HL-60/S4 treated with retinoic acid at 250 ng/mL for 4 days and 3 days (cell line): ENCODE measurements at regions not wholly inside any gene's neighbourhood (a gene's known extent, or its start where the extent isn't known, plus 50 kb on each side); places are given as distances from the start of the nearest gene placed in this dataset.
"Not testable (repeated sequence)": the region's sequence is repeated elsewhere in the genome, so short reads cannot be mapped to it uniquely, and the experiment has no call there.

Experiments
- in situ Hi-C: fragments of 300-500 bp; cut with MboI; formaldehyde crosslinking; loops from 2 replicates; pipeline ENCODE4 v1.7.0; 2022; ENCODE audit warnings: low sequenced_read_pairs

DNA sequence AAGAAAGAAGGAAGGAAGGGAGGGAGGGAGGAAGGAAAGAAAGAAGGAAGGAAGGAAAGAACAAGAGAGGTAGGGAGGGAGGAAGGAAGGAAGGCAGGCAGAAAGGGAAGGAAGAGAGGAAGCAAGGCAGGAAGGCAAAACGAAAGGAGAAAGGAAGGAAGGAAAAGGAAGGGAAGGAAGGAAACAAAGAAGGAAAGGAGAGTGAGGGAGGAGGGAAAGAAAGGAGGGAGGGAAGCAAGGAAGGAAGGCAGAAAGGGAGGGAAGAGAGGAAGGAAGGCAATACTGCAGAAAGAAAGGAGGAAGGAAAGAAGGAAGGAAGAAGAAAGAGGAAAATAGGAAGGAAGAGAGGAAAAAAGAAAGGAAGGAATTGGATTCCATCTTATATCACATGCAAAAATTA lies 1303.1 kb upstream of the TMEM132C start:
- in situ Hi-C loops: no loop called here

DNA sequence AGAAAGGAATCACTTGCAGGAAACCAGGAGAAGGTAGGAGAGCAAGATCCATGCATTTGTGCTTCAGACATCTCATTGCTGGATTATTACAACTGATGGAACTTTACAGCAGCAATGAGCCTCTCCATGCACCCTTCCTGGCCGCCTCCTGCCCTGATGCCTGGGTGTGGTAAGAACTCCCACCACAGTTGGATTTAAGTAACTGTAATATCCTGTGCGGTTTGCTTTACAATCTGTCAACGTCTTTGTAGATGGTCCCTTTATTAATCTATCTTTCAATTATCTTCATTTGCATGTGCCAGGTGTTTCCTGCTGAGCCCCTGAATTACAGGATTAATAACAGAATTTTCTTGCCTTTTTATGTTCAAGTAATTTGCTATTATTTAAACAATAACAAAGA lies 1300.5 kb upstream of the TMEM132C start:
- in situ Hi-C loops: no loop called here

GRCh38 chr12:126967152-126967551 lies 1299.8 kb upstream of the TMEM132C start:
- in situ Hi-C loops: no loop called here

DNA sequence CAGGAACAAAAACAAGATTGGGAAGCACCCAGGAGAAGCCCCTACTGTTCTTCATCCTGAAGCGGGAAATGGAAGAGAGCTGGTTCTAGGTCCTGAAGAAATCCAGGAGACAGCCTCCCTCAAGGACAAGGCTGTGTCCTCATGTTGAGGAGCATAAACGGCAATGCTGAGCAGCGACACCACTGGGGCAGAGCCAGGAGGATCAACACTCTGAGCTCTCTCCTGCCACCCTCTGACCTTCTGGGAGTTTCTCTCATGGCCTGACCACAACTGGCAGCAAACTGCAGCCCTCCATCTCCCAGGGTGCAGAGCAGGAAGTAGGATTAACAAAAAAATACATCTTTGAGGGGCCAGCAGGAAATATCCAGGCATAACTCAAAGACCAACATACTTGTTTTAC lies 1292.2 kb upstream of the TMEM132C start:
- in situ Hi-C loops: no loop called here

DNA sequence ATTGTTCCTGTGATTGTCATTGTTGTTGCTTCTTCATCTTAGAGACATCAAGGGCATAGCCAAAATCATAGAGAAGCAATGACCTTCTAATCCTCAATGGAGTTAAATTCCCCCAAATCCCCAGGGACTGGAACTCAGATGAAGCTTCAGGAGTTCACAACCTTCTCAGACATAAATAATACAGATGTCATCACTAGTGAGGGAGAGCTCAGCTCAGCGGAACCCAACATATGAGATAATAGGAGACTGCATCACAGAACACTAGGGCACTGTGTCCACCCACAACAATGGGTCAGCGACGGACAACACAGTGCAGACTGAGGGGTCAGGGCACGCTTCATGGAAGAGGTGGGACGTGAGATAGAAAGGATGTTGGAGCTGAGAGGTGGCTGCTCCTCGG lies 1290.4 kb upstream of the TMEM132C start:
- in situ Hi-C loops: no loop called here

- in situ Hi-C loops: not testable (repeated sequence)
These were observed 1287.4 kb upstream of the TMEM132C start for GRCh38 chr12:126979564-126979963.

DNA sequence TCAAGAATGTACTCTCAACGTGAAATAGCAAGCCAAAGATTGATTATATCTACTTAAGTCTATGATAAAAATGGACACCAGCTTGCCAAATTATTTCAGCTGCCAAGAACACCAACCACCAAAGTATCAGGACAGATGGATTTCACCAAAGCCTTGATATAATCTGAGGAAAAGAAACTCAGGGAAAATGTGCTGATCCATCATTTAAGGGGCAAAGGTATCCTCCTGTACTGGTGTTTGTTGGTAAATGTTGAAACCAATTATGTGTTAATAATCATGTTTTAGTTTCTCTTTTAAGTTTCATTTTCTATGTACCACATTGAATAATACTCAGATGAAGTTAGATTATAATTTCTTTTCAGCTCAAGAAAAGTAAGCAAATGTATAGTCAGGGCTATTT lies 1284.3 kb upstream of the TMEM132C start:
- in situ Hi-C loops: no loop called here

DNA sequence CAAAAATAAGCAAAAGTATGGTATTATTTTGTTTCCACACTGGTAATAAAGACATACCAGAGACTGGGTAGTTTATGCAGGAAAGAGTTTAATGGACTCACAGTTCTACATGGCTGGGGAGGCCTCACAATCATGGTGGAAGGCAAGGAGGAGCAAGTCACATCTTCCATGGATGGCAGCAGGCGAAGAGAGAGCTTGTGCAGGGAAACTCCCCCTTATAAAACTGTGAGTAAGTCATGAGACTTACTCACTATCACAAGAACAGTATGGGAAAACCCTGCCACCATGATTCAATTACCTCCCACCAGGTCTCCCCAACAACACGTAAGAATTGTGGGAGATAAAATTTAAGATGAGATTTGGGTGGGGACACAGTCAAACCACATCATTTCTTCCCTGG lies 1283.2 kb upstream of the TMEM132C start:
- in situ Hi-C loops: not testable (repeated sequence)

- in situ Hi-C loops: not testable (repeated sequence)
These were observed 1281.3 kb upstream of the TMEM132C start for GRCh38 chr12:126985663-126986062.

GRCh38 chr12:126989532-126989931 lies 1277.4 kb upstream of the TMEM132C start:
- in situ Hi-C loops: no loop called here

DNA sequence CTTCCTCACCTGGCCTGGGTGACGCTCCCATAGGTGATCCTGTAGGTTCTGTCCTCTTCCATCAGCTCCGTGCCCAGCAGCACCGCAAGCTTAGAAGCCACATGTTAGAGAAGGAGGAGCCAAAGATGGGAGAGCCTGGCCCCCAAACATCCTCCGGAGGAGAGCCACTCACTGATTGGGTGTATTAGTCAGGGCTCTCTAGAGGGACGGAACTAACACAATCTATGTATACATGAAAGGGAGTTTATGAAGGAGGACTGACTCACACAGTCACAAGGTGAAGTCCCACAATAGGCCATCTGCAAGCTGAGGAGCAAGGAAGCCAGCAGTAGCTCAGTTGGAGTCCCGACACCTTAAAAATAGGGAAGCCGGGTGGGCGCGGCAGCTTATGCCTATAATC lies 1273.1 kb upstream of the TMEM132C start:
- in situ Hi-C loops: no loop called here

DNA sequence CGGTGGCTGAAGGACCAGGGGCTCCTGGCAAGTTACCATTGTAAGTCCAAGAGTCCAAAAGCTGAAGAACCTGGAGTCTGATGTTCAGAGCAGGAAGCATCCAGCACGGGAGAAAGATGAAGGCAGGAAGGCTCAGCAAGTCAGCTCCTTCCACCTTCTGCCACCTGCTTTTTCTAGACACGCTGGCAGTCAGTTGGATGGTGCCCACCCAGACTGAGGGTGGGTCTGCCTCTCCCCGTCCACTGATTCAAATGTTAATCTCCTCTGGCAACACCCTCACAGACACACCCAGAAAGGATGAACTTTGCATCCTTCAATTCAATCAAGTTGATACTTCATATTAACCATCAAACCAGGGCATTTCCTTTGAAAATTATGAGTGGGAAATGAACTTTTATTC lies 1272.4 kb upstream of the TMEM132C start:
- in situ Hi-C loops: no loop called here

GRCh38 chr12:126998031-126998430 lies 1268.9 kb upstream of the TMEM132C start:
- in situ Hi-C loops: no loop called here

DNA sequence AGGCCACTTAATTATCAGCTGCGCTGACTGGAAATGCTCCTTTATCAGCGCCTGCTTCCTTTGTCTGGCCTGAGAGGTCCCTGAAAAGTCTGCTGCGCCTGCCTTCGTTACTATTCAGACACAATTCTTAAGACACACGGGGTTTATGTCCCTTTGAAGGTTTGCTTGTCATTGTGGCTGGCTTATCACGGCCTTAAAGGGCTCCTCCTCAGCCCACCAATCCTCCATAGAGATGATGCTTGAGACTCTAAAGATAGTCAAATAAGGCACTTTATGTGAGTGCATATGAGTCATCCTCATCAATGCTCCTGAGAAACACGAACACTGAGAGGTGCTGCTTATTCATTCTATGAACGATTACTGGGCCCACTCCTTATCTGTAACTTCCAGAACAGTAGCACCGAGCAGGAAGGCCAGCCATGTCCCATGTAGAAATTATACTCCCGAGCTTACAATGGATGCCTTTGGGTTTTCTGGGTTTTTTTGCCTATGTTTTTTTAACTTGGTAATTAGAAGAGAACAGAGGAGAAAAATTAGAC lies 1268.2 kb upstream of the TMEM132C start:
- in situ Hi-C loops: no loop called here

GRCh38 chr12:126999352-126999751 lies 1267.6 kb upstream of the TMEM132C start:
- in situ Hi-C loops: no loop called here

- in situ Hi-C loops: no loop called here
These were observed 1261.6 kb upstream of the TMEM132C start for GRCh38 chr12:127005406-127005805.

DNA sequence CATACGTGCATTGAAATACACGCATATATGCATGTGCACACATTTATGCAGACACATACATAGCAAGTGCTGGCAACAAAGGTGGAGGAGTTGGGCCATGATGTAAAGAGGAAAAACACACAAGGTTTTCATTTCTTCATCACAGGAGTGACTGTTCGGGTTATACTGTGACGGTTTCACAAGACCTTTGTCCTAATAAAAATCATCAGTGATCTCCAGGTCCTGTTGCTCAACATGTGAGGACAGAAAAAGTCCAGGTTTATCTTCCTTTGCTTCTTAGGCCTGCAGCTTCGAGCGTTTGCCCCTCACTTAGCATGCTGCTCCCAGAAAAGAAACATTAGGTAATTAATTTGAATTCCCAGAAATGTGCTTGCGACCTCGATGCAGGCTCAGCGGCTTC lies 1260.0 kb upstream of the TMEM132C start:
- in situ Hi-C loops: no loop called here

DNA sequence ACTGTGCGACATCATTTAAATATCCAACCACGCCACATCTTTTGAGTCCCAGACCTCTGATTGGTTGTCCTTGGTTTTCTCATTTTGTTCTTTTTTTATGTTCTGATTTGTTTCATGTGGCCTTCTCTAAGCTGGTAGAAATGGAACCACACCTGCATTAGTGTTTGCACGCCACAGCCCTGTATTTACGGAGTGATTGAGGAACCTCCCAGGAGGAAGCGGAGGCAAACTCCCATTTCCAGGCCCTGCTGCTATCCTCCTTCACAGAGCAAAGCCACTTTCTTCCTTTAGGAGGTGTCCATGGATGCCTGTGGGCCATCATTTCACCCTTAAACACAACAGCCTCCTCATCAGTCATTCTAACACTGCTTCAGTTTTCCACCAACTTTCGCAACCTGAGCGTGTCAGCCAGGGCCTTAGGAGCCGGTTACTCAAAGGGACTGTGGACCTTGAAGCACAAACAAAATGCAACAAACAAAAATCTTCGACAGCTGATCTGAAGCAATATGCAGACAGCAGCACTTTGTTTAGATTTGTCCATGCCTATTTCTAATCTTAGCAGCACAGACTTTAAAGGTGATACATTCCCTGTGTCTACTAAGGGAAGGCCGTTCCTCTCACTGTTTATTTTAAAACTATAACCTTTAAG lies 1258.1 kb upstream of the TMEM132C start:
- in situ Hi-C loops: no loop called here

DNA sequence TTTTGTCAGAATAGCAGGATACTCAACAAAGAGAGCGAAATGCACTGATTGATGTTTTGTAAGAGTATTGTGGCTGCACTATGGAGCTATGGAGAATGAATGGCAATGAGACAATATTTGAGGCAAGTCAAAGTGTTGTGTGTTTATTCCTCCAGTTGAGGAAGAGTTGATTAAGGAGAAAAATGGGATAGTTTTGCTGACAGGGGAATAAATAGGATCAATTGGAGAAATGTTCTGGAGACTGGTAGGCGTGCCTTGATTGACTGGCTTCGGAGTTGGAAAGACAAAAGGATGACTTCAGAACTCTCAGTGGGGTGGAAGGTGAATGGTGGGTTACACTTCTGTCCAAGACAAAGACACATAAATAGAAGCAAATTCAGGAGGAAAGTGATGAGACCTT lies 1254.9 kb upstream of the TMEM132C start:
- in situ Hi-C loops: no loop called here

- in situ Hi-C loops: no loop called here
These were observed 1253.8 kb upstream of the TMEM132C start for GRCh38 chr12:127013197-127013596.

- in situ Hi-C loops: no loop called here
These were observed 1252.9 kb upstream of the TMEM132C start for GRCh38 chr12:127014079-127014478.

DNA sequence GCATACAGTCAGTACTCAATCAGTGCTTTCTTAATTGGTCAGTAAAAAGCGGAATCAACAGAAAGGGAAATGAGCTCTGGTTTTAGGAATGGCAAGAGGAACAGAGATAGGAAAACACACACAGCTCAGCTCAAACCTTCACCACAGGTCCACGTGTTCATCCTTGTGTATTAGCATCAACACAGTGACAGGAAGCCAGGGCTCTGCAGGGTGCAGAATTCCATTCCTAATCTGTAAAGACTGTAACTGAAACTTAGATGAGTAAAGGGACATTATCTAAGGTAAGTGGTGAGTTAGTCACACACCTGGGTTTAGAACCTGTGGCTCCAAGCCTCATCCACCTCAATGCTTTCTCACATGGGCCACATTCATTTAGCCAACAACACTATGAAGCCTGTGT lies 1242.2 kb upstream of the TMEM132C start:
- in situ Hi-C loops: no loop called here

DNA sequence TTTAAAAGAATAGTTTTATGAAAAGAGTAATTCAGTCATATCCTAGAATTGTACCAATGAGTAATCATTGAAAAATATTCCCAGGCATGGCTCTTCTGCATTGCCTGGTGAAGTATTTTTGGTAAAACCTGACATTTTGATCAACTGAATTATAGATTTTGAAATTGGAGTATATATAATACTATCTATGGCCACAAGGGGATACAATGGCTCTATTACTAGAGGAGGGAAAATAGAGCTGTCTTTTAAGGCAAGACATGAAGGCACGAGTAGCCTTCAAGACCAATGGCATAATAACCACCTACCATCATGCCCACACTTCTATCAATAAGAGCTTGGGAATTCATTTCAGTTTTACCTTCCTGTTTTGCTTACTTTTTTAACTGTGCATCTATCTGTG lies 1241.4 kb upstream of the TMEM132C start:
- in situ Hi-C loops: no loop called here
